BLaER1 treated with 17β-estradiol and CSF1 and Interleukin-3, amounts not matched to agents 10 nM and 100 nM (cell line): ENCODE measurements at regions not wholly inside any gene's neighbourhood (a gene's known extent, or its start where the extent isn't known, plus 50 kb on each side); places are given as distances from the start of the nearest gene placed in this dataset.
"Not testable (repeated sequence)": the region's sequence is repeated elsewhere in the genome, so short reads cannot be mapped to it uniquely, and the experiment has no call there.

Experiments used
- H3K27ac ChIP-seq, 11 experiments: shearing (Covaris generic); formaldehyde crosslinking; 2 replicates each; pipeline ENCODE4 v1.8.1; 2022
- H3K27me3 ChIP-seq, 11 experiments: shearing (Covaris generic); formaldehyde crosslinking; 2 replicates each; pipeline ENCODE4 v1.8.1; 2022
- H3K36me3 ChIP-seq, 11 experiments: shearing (Covaris generic); formaldehyde crosslinking; 2 replicates each; pipeline ENCODE4 v1.8.1; 2022
- H3K4me1 ChIP-seq, 10 experiments: shearing (Covaris generic); formaldehyde crosslinking; 2 replicates each; pipeline ENCODE4 v1.8.1; 2022
- H3K4me2 ChIP-seq, 11 experiments: shearing (Covaris generic); formaldehyde crosslinking; 2 replicates each; pipeline ENCODE4 v1.8.1; 2022
- H3K4me3 ChIP-seq, 10 experiments: shearing (Covaris generic); formaldehyde crosslinking; 2 replicates each; pipeline ENCODE4 v1.8.1; 2022
- H3K9ac ChIP-seq, 11 experiments: shearing (Covaris generic); formaldehyde crosslinking; 2 replicates each; pipeline ENCODE4 v1.8.1; 2022
- H3K9me3 ChIP-seq, 11 experiments: shearing (Covaris generic); formaldehyde crosslinking; replicated peaks in 1 of 11; 2 replicates each; pipeline ENCODE4 v1.8.1; 2022
- H4K20me1 ChIP-seq, 11 experiments: shearing (Covaris generic); formaldehyde crosslinking; 2 replicates each; pipeline ENCODE4 v1.8.1; 2022
- Cebpa-rat ChIP-seq, 11 experiments: shearing (Covaris generic); IDR thresholded peaks; 2 replicates each; pipeline ENCODE4 v1.8.1; 2022

DNA sequence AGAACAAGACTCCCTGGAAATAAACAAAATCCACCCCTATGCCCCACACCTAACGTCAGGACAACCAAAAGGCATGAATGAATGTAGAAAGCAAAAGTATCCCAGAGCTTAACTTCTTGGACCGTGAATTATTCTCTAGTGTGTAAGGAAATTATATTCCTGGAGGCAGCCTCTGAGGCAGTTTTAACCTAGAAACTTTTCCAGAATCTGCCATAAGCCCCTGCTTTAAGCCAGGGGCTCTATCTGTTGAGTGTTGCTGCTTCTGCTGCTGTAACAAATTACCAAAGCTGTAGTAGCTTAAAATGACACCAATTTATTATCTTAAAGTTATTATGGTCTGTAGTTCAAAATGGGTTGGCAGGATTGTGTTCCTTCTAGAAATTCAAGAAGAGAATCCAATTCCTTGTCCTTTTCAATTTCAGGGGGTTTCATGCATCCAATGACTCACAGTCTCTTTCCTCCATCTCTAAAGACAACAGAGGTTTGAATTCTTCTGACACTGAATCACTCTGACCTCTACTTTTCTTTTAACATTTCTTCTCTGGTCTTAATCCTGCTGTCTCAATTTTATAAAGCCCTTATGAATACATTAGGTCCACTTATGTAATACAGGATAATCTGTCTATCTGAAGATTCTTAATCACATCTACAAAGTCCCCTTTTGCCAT lies 242.7 kb downstream of the ATXN7L3B start:
- no peaks in the 10 kb centered on the region for H3K36me3 ChIP-seq
- H4K20me1 ChIP-seq = no peaks in the 10 kb centered on the region
- no peak overlapping the region for H3K4me2 ChIP-seq
- H3K27ac ChIP-seq = no peak overlapping the region
- no peak overlapping the region for H3K9ac ChIP-seq
- TF ChIP-seq Cebpa-rat (IDR thresholded peaks at IDR 0.05) = no peak
- H3K4me1 ChIP-seq = no peaks in the 10 kb centered on the region
- H3K27me3 ChIP-seq = no peaks in the 10 kb centered on the region
- H3K9me3 ChIP-seq = no peaks in the 10 kb centered on the region
- no peak overlapping the region for H3K4me3 ChIP-seq

DNA sequence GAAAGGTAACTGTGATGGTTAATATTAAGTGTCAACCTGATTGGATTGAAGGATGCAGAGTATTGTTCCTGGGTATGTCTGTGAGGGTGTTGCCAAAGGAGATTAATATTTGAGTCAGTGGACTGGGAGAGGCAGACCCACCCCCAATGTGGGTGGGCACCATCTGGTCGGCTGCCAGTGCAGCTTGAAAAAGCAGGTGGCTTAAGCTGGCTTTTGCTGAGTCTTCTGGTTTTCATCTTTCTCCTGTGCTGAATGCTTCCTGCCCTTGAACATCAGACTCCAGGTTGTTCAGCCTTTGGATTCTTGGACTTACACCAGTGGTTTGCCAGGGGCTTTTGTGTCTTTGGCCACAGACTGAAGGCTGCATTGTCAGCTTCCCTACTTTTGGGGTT lies 243.2 kb downstream of the ATXN7L3B start:
- not testable (repeated sequence) for H3K4me3 ChIP-seq, H3K4me2 ChIP-seq, H3K36me3 ChIP-seq, H3K27me3 ChIP-seq, H3K27ac ChIP-seq, H3K9me3 ChIP-seq, H4K20me1 ChIP-seq, H3K9ac ChIP-seq, H3K4me1 ChIP-seq

DNA sequence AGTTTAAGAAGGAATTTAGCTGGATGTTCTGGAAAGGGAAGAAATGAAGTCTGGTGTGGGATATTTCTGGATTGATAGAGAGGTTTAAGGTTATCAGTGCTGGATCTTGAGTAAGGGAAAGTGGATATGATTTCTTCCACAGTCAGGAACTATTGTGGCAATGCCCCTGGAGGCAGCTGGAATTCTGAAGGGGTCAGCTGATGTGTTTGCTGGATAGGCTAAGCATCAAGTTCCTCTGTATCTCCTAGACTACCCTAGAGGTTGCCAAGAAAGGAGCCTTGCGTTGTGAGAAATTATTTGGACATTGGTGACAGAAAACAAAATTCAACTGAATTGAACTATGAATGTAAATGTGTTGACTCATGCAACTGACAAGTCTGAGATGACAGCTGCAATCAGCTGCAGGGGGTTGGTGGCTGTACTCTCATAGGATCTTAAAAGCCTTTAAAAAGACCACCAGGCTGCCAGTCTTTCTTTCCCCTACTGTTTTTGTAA lies 244.4 kb downstream of the ATXN7L3B start:
- Histone ChIP-seq H3K4me1 (no peaks in the 10 kb centered on the region), H3K4me3 (no peak overlapping the region), H3K9ac (no peak overlapping the region), H3K27ac (no peak overlapping the region), H3K27me3 (no peaks in the 10 kb centered on the region), H3K36me3 (no peaks in the 10 kb centered on the region), H3K9me3 (no peaks in the 10 kb centered on the region), H3K4me2 (no peak overlapping the region), H4K20me1 (no peaks in the 10 kb centered on the region)
- TF ChIP-seq Cebpa-rat (IDR thresholded peaks at IDR 0.05) = no peak

DNA sequence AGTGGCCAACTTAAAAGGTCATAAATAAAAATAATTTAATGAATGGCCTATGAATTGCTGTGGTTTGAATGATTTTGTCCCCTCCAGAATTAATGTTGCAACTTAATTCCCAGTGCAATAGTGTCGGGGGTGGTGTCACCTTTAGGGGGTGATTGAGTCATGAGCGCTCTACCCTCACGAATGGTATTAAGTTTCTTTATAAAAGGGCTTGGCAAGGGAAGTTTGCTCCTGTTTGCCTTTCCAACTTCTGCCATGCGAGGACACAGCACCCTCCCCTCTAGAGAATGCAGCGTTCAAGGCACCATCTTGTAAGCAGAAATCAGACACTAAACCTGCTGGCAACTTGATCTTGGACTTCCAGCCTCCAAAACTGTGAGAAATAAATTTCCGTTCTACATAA lies 253.3 kb downstream of the ATXN7L3B start:
- no peak overlapping the region for H3K27ac ChIP-seq
- H4K20me1 ChIP-seq = no peaks in the 10 kb centered on the region
- no peak overlapping the region for H3K4me2 ChIP-seq
- H3K4me3 ChIP-seq = no peak overlapping the region
- no peak for TF ChIP-seq Cebpa-rat (IDR thresholded peaks at IDR 0.05)
- no peaks in the 10 kb centered on the region for H3K36me3 ChIP-seq
- H3K9ac ChIP-seq = no peak overlapping the region
- no peaks in the 10 kb centered on the region for H3K27me3 ChIP-seq
- H3K9me3 ChIP-seq = no peaks in the 10 kb centered on the region
- H3K4me1 ChIP-seq = no peaks in the 10 kb centered on the region

DNA sequence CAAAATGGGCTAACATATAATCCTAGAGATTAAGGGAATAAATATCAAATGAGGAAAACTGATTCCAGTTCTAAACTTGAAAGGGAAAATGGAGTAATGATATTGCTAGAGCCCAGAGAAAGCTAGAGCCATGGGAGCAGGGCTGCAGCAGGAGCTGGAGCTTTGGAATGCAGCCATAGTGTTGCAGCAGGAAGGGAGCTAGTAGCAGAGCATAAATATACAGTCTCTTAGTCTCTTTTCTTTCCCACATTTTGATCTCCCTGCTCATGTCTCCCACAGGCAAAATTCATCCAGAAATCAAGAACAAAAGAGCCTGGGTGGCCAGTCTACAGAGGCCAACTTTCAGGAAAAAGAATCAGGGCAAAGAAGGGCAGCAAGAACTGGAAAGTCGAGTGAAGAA lies 253.7 kb downstream of the ATXN7L3B start:
- Histone ChIP-seq H3K4me3 (no peak overlapping the region), H4K20me1 (no peaks in the 10 kb centered on the region), H3K27ac (no peak overlapping the region), H3K9me3 (no peaks in the 10 kb centered on the region), H3K4me1 (no peaks in the 10 kb centered on the region), H3K36me3 (no peaks in the 10 kb centered on the region), H3K9ac (no peak overlapping the region), H3K27me3 (no peaks in the 10 kb centered on the region), H3K4me2 (no peak overlapping the region)
- TF ChIP-seq Cebpa-rat (IDR thresholded peaks at IDR 0.05) = no peak

DNA sequence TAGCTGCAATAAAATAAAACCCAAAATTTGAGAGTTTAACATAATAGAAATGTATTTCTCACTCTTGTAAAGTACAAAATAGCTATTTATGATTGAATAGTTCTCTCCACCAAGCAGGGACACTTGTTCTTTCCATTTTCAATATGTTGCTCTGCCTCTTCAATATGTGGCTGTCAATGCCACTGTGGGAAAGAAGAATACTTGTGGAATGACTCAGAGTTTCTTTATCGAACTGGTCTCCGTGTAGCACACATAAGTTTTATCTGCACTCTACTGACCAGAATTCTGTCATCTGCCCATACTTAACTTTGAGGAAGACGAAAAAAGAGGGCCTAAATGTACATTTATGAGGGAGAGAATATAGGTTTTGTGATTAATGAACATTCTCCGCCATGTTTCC lies 256.9 kb downstream of the ATXN7L3B start:
- Histone ChIP-seq H3K4me2 (no peak overlapping the region), H3K36me3 (no peaks in the 10 kb centered on the region), H3K27me3 (no peaks in the 10 kb centered on the region), H3K27ac (no peak overlapping the region), H3K4me3 (no peak overlapping the region), H3K9ac (no peak overlapping the region), H3K9me3 (no peaks in the 10 kb centered on the region), H4K20me1 (no peaks in the 10 kb centered on the region), H3K4me1 (no peaks in the 10 kb centered on the region)
- TF ChIP-seq Cebpa-rat (IDR thresholded peaks at IDR 0.05) = no peak

DNA sequence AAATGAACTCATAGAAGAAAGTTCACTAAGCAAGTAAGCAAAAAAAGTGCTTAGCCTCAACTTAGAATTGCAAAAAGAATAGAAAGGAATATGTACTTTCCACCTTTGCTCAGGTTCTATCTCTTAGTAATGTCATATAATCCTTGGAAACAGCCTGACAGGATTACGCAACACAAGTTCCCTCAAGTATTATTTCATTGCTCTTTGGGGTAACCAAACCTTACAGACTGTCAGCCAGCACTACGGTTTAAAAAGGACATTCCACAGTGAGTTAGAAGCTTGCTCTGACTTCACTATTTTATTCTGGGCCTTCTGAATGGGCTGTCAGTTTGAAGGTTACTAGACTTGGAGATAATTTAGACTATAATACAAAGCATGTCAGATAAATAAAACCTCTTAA lies 264.0 kb downstream of the ATXN7L3B start:
- Histone ChIP-seq H4K20me1 (no peaks in the 10 kb centered on the region), H3K4me3 (no peak overlapping the region), H3K27me3 (no peaks in the 10 kb centered on the region), H3K4me1 (no peaks in the 10 kb centered on the region), H3K9me3 (no peaks in the 10 kb centered on the region), H3K36me3 (no peaks in the 10 kb centered on the region), H3K9ac (no peak overlapping the region), H3K27ac (no peak overlapping the region), H3K4me2 (no peak overlapping the region)
- TF ChIP-seq Cebpa-rat (IDR thresholded peaks at IDR 0.05) = peak in 7 of 11 experiments; percentile 39 to 82 (median 76); a peak in 11 of 22 replicates

DNA sequence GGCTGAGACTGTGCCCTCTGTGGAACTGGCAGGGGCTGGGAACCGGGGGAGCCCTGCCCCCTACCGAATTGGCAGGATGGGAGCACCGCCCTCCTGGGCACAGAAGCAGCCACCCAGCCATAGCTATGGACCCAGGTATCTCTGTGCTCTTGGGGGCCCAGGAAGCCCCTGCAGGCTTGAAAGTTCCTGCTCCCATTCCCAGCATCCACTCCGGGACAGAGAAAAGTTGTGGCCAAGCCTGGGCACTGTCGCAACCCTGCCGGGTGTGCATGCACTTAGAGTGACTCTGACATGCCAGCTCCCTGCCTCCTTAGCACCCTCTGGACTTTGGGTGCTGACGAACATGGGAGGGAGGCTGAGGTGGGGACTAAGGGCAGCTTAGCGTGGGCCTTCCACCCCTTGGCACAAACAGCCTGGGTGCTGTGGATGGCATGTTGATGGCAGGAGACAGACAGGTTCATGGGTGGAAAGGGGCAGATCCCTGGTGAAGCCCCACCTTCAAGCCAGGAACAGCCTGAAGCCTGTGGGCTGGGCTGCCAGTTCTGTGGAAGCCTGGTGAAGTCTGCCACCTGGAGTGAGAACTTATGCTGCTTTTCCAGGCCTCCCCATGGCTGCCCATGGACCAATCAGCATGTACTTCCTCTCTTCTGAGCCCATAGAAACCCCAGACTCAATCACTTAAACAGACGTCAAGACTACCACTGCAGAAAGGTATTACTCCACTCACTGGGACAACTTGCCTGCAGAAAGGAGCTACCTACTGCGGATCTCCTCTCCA lies 279.0 kb downstream of the ATXN7L3B start:
- no peak overlapping the region for H3K4me2 ChIP-seq
- H3K9ac ChIP-seq = no peak overlapping the region
- H4K20me1 ChIP-seq = no peaks in the 10 kb centered on the region
- no peaks in the 10 kb centered on the region for H3K36me3 ChIP-seq
- H3K4me1 ChIP-seq = no peaks in the 10 kb centered on the region
- no peak overlapping the region for H3K4me3 ChIP-seq
- peaks cover 9 to 19% (median 12%) of the 10 kb centered on the region in 11 experiments; a peak in 21 of 22 replicates for H3K9me3 ChIP-seq
- H3K27ac ChIP-seq = no peak overlapping the region
- H3K27me3 ChIP-seq = no peaks in the 10 kb centered on the region
- no peak for TF ChIP-seq Cebpa-rat (IDR thresholded peaks at IDR 0.05)

DNA sequence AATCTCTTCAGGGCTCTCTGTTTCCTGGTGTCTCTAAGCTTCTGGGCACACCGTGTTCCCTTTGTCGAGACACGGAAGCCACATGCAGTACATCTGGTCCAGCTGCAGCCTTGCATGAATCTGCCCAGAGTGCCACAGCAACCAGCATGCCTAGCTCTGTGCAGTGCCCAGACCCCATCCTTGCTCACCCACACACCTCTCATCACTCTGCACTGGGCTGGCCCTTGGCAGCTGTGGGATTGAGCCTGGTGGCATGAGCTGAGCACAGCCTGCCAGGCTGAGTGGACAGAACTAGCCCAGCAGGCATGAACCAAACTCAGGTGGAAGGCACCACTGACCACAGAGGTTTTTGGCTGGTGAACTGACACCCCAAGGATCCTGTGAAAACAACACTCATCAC lies 279.9 kb downstream of the ATXN7L3B start:
- H3K27ac ChIP-seq = no peak overlapping the region
- H3K27me3 ChIP-seq = no peaks in the 10 kb centered on the region
- no peak overlapping the region for H3K4me3 ChIP-seq
- peaks cover 9 to 19% (median 12%) of the 10 kb centered on the region in 11 experiments; a peak in 21 of 22 replicates for H3K9me3 ChIP-seq
- no peak for TF ChIP-seq Cebpa-rat (IDR thresholded peaks at IDR 0.05)
- H4K20me1 ChIP-seq = no peaks in the 10 kb centered on the region
- no peaks in the 10 kb centered on the region for H3K4me1 ChIP-seq
- no peaks in the 10 kb centered on the region for H3K36me3 ChIP-seq
- no peak overlapping the region for H3K4me2 ChIP-seq
- no peak overlapping the region for H3K9ac ChIP-seq

DNA sequence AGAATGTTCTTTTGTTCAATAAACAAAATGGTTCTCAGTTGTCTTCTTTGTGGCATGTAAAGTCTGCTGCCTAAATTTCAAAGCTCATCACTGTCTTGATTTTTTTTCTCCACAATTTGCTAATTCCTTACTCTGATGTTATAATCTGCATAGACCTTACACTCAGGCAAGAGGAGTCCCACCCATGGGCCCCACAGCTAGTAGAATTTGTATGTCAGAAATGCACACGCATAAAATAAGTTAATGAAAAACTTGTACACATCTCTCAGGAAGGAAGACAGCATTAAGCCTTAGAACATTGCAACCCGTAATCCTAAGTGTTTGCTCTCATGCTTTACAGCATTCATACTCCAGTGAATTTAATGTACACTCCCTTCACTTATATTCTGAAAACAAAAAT lies 280.8 kb downstream of the ATXN7L3B start:
- H3K9me3 ChIP-seq = peaks cover 9 to 19% (median 12%) of the 10 kb centered on the region in 11 experiments; a peak in 21 of 22 replicates
- H3K27ac ChIP-seq = no peak overlapping the region
- H3K4me3 ChIP-seq = no peak overlapping the region
- H4K20me1 ChIP-seq = no peaks in the 10 kb centered on the region
- no peaks in the 10 kb centered on the region for H3K36me3 ChIP-seq
- H3K4me2 ChIP-seq = no peak overlapping the region
- no peaks in the 10 kb centered on the region for H3K4me1 ChIP-seq
- H3K9ac ChIP-seq = no peak overlapping the region
- TF ChIP-seq Cebpa-rat (IDR thresholded peaks at IDR 0.05) = no peak
- H3K27me3 ChIP-seq = no peaks in the 10 kb centered on the region
